ENCODE measurements at regions not wholly inside any gene's neighbourhood (a gene's known extent, or its start where the extent isn't known, plus 50 kb on each side); places are given as distances from the start of the nearest gene placed in this dataset.

DNA sequence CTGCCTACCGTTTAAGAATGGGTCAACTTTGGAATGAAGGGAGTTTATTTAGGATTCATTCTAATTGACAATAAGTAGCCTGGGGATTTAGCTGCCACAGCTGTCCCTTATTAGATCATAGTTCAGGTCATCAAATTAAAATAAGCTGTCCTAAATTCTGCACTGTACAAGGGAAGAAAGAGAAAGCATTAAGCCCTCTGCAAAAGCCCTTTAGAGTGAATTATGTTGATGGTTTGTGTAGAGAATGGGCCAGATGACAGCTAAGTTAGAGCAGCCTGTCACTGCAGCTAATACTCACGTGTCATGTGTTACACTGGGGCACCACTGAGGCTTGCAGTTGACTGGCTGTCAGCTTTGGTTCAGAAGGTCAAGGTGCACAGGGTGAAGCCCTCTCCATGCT, 737.1 kb upstream of the SLC10A2 start:
- POLR2A ChIA-PET (ENCODE audit: unreplicated experiment): no interaction called here
- in situ Hi-C loops (cut with MboI; ENCODE audit: low sequenced_read_pairs): no loop called here
- CTCF ChIA-PET: no interaction called here

More for the DNA sequence above, 737.1 kb upstream of the SLC10A2 start:
- Histone ChIP-seq H4K8ac (ENCODE audit: low read depth in 2 of 2, low read length in 2 of 2) (no peak overlapping the region), H3K4me3 (ENCODE audit: insufficient read depth, low read depth, low read length) (no peak overlapping the region), H3K23ac (ENCODE audit: low read depth, low read length) (no peak overlapping the region), H3K27ac (ENCODE audit: insufficient read depth, low read length) (no peak overlapping the region), H4K5ac (ENCODE audit: low read depth, low read length) (no peak overlapping the region), H4K91ac (ENCODE audit: insufficient read depth, low read depth, low read length) (no peak overlapping the region), H2BK15ac (ENCODE audit: low read depth, low read length) (no peak overlapping the region), H2AK9ac (replicated peaks; ENCODE audit: low read depth, low read length, poor library complexity) (no peak overlapping the region), H3K56ac (ENCODE audit: extremely low read depth, insufficient read depth, low read length) (no peak overlapping the region), H3K9me3 (ENCODE audit: control insufficient read depth, insufficient read depth, low read length) (peaks cover 3% of the 10 kb centered on the region), H2BK120ac (ENCODE audit: low read depth, low read length) (no peak overlapping the region), H3K9me1 (ENCODE audit: insufficient read depth, low read length) (no peaks in the 10 kb centered on the region), H2AK5ac (ENCODE audit: low read depth, low read length) (no peak overlapping the region), H3K27me3 (ENCODE audit: control insufficient read depth, insufficient read depth, low read length) (no peaks in the 10 kb centered on the region), H4K20me1 (ENCODE audit: insufficient read depth, low read length) (no peaks in the 10 kb centered on the region), H3K36me3 (ENCODE audit: control insufficient read depth, insufficient read depth, low read length) (no peaks in the 10 kb centered on the region), H3K14ac (replicated peaks; ENCODE audit: low read depth, low read length) (no peak overlapping the region), H3K4ac (ENCODE audit: low read depth, low read length) (no peak overlapping the region), H3K79me1 (ENCODE audit: low read depth in 1 of 2, low read length in 2 of 2) (no peaks in the 10 kb centered on the region), H3K9ac (ENCODE audit: low read depth, low read length) (no peak overlapping the region), H3K18ac (ENCODE audit: low read depth, low read length) (no peak overlapping the region), H2BK5ac (ENCODE audit: low read depth, low read length, poor library complexity, severe bottlenecking) (no peak overlapping the region), H3K4me1 (ENCODE audit: control insufficient read depth, insufficient read depth, low read length) (no peaks in the 10 kb centered on the region), H3K4me2 (ENCODE audit: low read depth, low read length) (no peak overlapping the region), H2BK20ac (ENCODE audit: low read depth, low read length) (no peak overlapping the region), H2AFZ (replicated peaks; ENCODE audit: low read length, poor library complexity) (no peak overlapping the region)
- no CpG with 5 or more reads among the region's 2 CpGs for WGBS, 2 experiments (ENCODE audit: extremely low coverage in 2 of 2, insufficient read length in 1 of 2)
- TF ChIP-seq, protein P1, sequence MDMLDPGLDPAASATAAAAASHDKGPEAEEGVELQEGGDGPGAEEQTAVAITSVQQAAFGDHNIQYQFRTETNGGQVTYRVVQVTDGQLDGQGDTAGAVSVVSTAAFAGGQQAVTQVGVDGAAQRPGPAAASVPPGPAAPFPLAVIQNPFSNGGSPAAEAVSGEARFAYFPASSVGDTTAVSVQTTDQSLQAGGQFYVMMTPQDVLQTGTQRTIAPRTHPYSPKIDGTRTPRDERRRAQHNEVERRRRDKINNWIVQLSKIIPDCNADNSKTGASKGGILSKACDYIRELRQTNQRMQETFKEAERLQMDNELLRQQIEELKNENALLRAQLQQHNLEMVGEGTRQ (IDR thresholded peaks at IDR 0.05; ENCODE audit: low read depth, low read length): no peak
- TF ChIP-seq, protein P2, sequence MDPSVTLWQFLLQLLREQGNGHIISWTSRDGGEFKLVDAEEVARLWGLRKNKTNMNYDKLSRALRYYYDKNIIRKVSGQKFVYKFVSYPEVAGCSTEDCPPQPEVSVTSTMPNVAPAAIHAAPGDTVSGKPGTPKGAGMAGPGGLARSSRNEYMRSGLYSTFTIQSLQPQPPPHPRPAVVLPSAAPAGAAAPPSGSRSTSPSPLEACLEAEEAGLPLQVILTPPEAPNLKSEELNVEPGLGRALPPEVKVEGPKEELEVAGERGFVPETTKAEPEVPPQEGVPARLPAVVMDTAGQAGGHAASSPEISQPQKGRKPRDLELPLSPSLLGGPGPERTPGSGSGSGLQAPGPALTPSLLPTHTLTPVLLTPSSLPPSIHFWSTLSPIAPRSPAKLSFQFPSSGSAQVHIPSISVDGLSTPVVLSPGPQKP (IDR thresholded peaks at IDR 0.05; ENCODE audit: borderline replicate concordance, low read depth, low read length): no peak
- TF ChIP-seq FOS (IDR thresholded peaks at IDR 0.05; ENCODE audit: low read depth, low read length) (no peak), MAZ (IDR thresholded peaks at IDR 0.05; ENCODE audit: borderline replicate concordance, low read depth, low read length) (no peak), BHLHE40 (IDR thresholded peaks at IDR 0.05; ENCODE audit: low read depth, low read length) (no peak), RFX5 (IDR thresholded peaks at IDR 0.05; ENCODE audit: low read depth, low read length) (no peak), NFE2L2 (IDR thresholded peaks at IDR 0.05; ENCODE audit: low read depth, low read length) (no peak), CHD1 (IDR thresholded peaks at IDR 0.05; ENCODE audit: low read depth, low read length) (no peak), SMC3 (IDR thresholded peaks at IDR 0.05; ENCODE audit: low read depth, low read length) (no peak), MAFK (IDR thresholded peaks at IDR 0.05; ENCODE audit: low read depth, low read length) (no peak), RAD21 (IDR thresholded peaks at IDR 0.05; ENCODE audit: low read length) (no peak), MXI1 (IDR thresholded peaks at IDR 0.05; ENCODE audit: borderline replicate concordance, low read depth, low read length) (no peak), RCOR1 (IDR thresholded peaks at IDR 0.05; ENCODE audit: insufficient replicate concordance, low read length) (no peak), POLR2A (IDR thresholded peaks at IDR 0.05; ENCODE audit: low read depth, low read length) (no peak), CEBPB (IDR thresholded peaks at IDR 0.05; ENCODE audit: low read depth, low read length) (no peak)
- TF ChIP-seq, protein P3, sequence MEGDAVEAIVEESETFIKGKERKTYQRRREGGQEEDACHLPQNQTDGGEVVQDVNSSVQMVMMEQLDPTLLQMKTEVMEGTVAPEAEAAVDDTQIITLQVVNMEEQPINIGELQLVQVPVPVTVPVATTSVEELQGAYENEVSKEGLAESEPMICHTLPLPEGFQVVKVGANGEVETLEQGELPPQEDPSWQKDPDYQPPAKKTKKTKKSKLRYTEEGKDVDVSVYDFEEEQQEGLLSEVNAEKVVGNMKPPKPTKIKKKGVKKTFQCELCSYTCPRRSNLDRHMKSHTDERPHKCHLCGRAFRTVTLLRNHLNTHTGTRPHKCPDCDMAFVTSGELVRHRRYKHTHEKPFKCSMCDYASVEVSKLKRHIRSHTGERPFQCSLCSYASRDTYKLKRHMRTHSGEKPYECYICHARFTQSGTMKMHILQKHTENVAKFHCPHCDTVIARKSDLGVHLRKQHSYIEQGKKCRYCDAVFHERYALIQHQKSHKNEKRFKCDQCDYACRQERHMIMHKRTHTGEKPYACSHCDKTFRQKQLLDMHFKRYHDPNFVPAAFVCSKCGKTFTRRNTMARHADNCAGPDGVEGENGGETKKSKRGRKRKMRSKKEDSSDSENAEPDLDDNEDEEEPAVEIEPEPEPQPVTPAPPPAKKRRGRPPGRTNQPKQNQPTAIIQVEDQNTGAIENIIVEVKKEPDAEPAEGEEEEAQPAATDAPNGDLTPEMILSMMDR (conservative IDR thresholded peaks at IDR 0.05; ENCODE audit: low read depth, low read length): no peak
- intact Hi-C loops (cut with micrococcal nuclease) (no loop called here), dilution Hi-C loops (cut with HindIII; ENCODE audit: low sequenced_read_pairs, unreplicated experiment) (no loop called here)
- no TSS peak for BruUV-seq (replicated peaks)
- DNase-seq: no peak
- ATAC-seq (ENCODE audit: low read depth): no peak

All from IMR-90 (cell line).